Ovary (tissue), 3 donors: ENCODE measurements at regions not wholly inside any gene's neighbourhood (a gene's known extent, or its start where the extent isn't known, plus 50 kb on each side); places are given as distances from the start of the nearest gene placed in this dataset.

Source experiments
- POLR2A ChIP-seq: fragments of 450-650 bp; IDR thresholded peaks from one replicate; pipeline ENCODE4 v1.6.1; 2017; ENCODE audit warnings: antibody characterized with exemption, mild to moderate bottlenecking, moderate library complexity
- TF ChIP-seq, protein P1 (sequence below), 3 donors: fragments of 450-650 bp in 2 of 3; fragments of 200-600 bp in 1 of 3; IDR thresholded peaks; one replicate each; pipeline versions ENCODE4 v1.5.1 to v1.8.0; 2016 to 2022; ENCODE audit warnings: antibody characterized with exemption in 3 of 3, mild to moderate bottlenecking in 1 of 3
- donor health status: DM: no; HTN: no; CAD: no.

DNA sequence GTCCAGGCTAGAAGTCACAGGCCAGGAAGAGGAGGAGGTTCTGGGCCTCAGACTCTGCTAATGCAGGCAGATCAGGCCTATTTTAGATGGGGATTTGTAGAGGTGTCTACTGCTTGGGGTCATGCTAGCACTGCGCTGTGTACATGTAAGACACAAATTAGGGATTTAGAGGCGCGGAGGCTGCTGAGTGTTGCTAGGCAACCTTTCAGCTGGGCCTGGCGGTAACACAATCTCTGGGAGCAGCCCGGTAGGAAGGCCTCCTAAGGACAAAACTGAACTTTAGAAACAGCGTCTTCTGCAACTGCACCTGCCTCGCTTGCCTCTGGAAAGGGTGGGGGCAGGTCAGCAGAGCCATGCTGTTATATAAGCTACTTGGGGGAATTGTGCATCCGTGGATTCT is 147.9 kb downstream of the MACROH2A1 start:
- TF ChIP-seq, protein P1, sequence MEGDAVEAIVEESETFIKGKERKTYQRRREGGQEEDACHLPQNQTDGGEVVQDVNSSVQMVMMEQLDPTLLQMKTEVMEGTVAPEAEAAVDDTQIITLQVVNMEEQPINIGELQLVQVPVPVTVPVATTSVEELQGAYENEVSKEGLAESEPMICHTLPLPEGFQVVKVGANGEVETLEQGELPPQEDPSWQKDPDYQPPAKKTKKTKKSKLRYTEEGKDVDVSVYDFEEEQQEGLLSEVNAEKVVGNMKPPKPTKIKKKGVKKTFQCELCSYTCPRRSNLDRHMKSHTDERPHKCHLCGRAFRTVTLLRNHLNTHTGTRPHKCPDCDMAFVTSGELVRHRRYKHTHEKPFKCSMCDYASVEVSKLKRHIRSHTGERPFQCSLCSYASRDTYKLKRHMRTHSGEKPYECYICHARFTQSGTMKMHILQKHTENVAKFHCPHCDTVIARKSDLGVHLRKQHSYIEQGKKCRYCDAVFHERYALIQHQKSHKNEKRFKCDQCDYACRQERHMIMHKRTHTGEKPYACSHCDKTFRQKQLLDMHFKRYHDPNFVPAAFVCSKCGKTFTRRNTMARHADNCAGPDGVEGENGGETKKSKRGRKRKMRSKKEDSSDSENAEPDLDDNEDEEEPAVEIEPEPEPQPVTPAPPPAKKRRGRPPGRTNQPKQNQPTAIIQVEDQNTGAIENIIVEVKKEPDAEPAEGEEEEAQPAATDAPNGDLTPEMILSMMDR (IDR thresholded peaks at IDR 0.05) = no peak
- no peak for TF ChIP-seq POLR2A
